Motor neuron (in vitro differentiated cells): ENCODE measurements at regions not wholly inside any gene's neighbourhood (a gene's known extent, or its start where the extent isn't known, plus 50 kb on each side); places are given as distances from the start of the nearest gene placed in this dataset.

ENCODE experiments used
- ATAC-seq, 8 experiments: fragments of 200-7000 bp; cut with Tn5 transposase; replicated peaks in 6 of 8; 2 replicates each; pipeline ENCODE4 v1.8.0; 2021; ENCODE audit warnings: mild to moderate bottlenecking in 8 of 8, moderate library complexity in 8 of 8
- H3K27ac ChIP-seq, 2 donors: fragments of 250-450 bp; sonication (Bioruptor Pico); 2 replicates each; pipeline ENCODE4 v1.9.0; 2021; ENCODE audit warnings: antibody characterized with exemption in 2 of 2, mild to moderate bottlenecking in 2 of 2, moderate library complexity in 1 of 2
- H3K4me1 ChIP-seq, 2 donors: fragments of 250-450 bp; sonication (Bioruptor Pico); replicated peaks in 1 of 2; 2 replicates each; pipeline ENCODE4 v1.6.1; 2021; ENCODE audit warnings: antibody characterized with exemption in 2 of 2, mild to moderate bottlenecking in 2 of 2, moderate library complexity in 1 of 2
- H3K4me3 ChIP-seq, 5 donors: fragments of 250-450 bp; sonication (Bioruptor Pico); 2 replicates each; pipeline ENCODE4 v1.9.0; 2021; ENCODE audit warnings: antibody characterized with exemption in 5 of 5, mild to moderate bottlenecking in 5 of 5, moderate library complexity in 4 of 5
- WGBS, 10 experiments: fragments of 450-650 bp; shearing (Covaris generic); methylation state at CpG; one replicate each; pipeline ENCODE4 v1.0.0; 2022; 5-methylcytosine and 5-hydroxymethylcytosine counted together
- in situ Hi-C, 9 experiments: fragments of 400-800 bp; cut with MboI; loops; one replicate each; pipeline ENCODE4 v1.15.0; 2021; ENCODE audit warnings: low sequenced_read_pairs in 9 of 9, low pct_unique_long_range_greater_than_20kb in 2 of 9; ENCODE audit not compliant: unreplicated experiment in 9 of 9

GRCh38 chr21:16241016-16241415 is 511.2 kb downstream of the USP25 start:
- in situ Hi-C loops: no loop called here
- H3K4me3 ChIP-seq: no peak overlapping the region
- H3K27ac ChIP-seq: no peak overlapping the region
- WGBS, 10 experiments: 6 to 81% (median 64%) methylated on average over 1 to 2 of the region's 2 CpGs; no CpG with 5 or more reads in 4 of the 10 experiments
- peaks cover 4 to 10% of the 10 kb centered on the region in 2 donors for H3K4me1 ChIP-seq
- ATAC-seq: peak in 2 of 8 experiments; percentile 7

- WGBS, 10 experiments: 42 to 100% (median 70%) methylated on average over 1 to 6 of the region's 6 CpGs; no CpG with 5 or more reads in 1 of the 10 experiments
- Histone ChIP-seq H3K4me1 (peaks cover 4 to 10% of the 10 kb centered on the region in 2 donors), H3K4me3 (peak overlapping the region in 1 of 5 donors; percentile 5), H3K27ac (peak overlapping the region in 1 of 2 donors; percentile 44)
- in situ Hi-C loops: no loop called here
- peak in 5 of 8 experiments; percentile 56 to 70 (median 63) for ATAC-seq
Measured at GRCh38 chr21:16241479-16241963, 511.7 kb downstream of the USP25 start.

- Histone ChIP-seq H3K4me1 (peaks cover 4 to 10% of the 10 kb centered on the region in 2 donors), H3K27ac (no peak overlapping the region), H3K4me3 (no peak overlapping the region)
- in situ Hi-C loops: no loop called here
- no peak for ATAC-seq
- WGBS, 10 experiments: 66 to 100% (median 100%) methylated on average over 1 to 2 of the region's 2 CpGs; no CpG with 5 or more reads in 1 of the 10 experiments
Measured at GRCh38 chr21:16243396-16243795, 513.6 kb downstream of the USP25 start.

GRCh38 chr21:16248705-16249104 is 518.9 kb downstream of the USP25 start:
- Histone ChIP-seq H3K4me1 (peaks cover 0 to 9% of the 10 kb centered on the region in 2 donors), H3K27ac (no peak overlapping the region), H3K4me3 (no peak overlapping the region)
- in situ Hi-C loops: no loop called here
- no peak for ATAC-seq
- WGBS, 10 experiments: 57 to 100% (median 82%) methylated on average over 1 to 3 of the region's 3 CpGs; no CpG with 5 or more reads in 1 of the 10 experiments

- no peak overlapping the region for H3K4me3 ChIP-seq
- in situ Hi-C loops: no loop called here
- no peak overlapping the region for H3K27ac ChIP-seq
Measured at GRCh38 chr21:16250273-16250672, 520.5 kb downstream of the USP25 start.

GRCh38 chr21:16258844-16259611 is 529.2 kb downstream of the USP25 start:
- ATAC-seq: peak in 5 of 8 experiments; percentile 71 to 93 (median 83)
- 73 to 100% (median 85%) methylated on average over 2 to 7 of the region's 7 CpGs for WGBS, 10 experiments
- Histone ChIP-seq H3K4me3 (no peak overlapping the region), H3K27ac (no peak overlapping the region), H3K4me1 (peaks cover 17 to 30% of the 10 kb centered on the region in 2 donors)
- in situ Hi-C loops: no loop called here

More at GRCh38 chr21:16250273-16250672, 520.5 kb downstream of the USP25 start:
- H3K4me1 ChIP-seq: peaks cover 0 to 9% of the 10 kb centered on the region in 2 donors
- peak in 1 of 8 experiments; percentile 21 for ATAC-seq

- ATAC-seq: peak in 3 of 8 experiments; percentile 52 to 70 (median 62)
- in situ Hi-C loops: no loop called here
- Histone ChIP-seq H3K27ac (no peak overlapping the region), H3K4me1 (peaks cover 17 to 21% of the 10 kb centered on the region in 2 donors), H3K4me3 (no peak overlapping the region)
Measured at GRCh38 chr21:16262091-16262490, 532.3 kb downstream of the USP25 start.

GRCh38 chr21:16264319-16264718 is 534.5 kb downstream of the USP25 start:
- Histone ChIP-seq H3K4me3 (no peak overlapping the region), H3K27ac (no peak overlapping the region), H3K4me1 (peaks cover under 1% of the 10 kb centered on the region in 2 donors)
- in situ Hi-C loops: no loop called here
- WGBS, 10 experiments: 10 to 100% (median 90%) methylated on average over 1 to 4 of the region's 4 CpGs
- ATAC-seq: no peak

- H3K4me3 ChIP-seq: no peak overlapping the region
- WGBS, 10 experiments: 20 to 100% (median 95%) methylated on average over 1 of the region's 1 CpG; no CpG with 5 or more reads in 2 of the 10 experiments
- in situ Hi-C loops: no loop called here
- H3K4me1 ChIP-seq: no peaks in the 10 kb centered on the region
- no peak for ATAC-seq
- H3K27ac ChIP-seq: no peak overlapping the region
Measured at GRCh38 chr21:16269476-16269875, 539.7 kb downstream of the USP25 start.

- Histone ChIP-seq H3K27ac (peak overlapping the region; percentile 89 to 96), H3K4me3 (peak overlapping the region; percentile 32 to 40 (median 36)), H3K4me1 (peaks cover 27 to 33% of the 10 kb centered on the region in 2 donors)
- ATAC-seq: peak; percentile 87 to 98 (median 92)
- 0 to 29% (median 1%) methylated on average over 1 to 12 of the region's 15 CpGs for WGBS, 10 experiments
- in situ Hi-C loops: no loop called here
Measured at GRCh38 chr21:16279731-16280581, 550.2 kb downstream of the USP25 start.

GRCh38 chr21:16280686-16281091 is 550.9 kb downstream of the USP25 start:
- in situ Hi-C loops: no loop called here
- ATAC-seq: peak in 6 of 8 experiments; percentile 7 to 30 (median 16)
- H3K27ac ChIP-seq: peak overlapping the region; percentile 89 to 96
- WGBS, 10 experiments: 0 to 67% (median 7%) methylated on average over 1 to 2 of the region's 2 CpGs; no CpG with 5 or more reads in 2 of the 10 experiments
- H3K4me3 ChIP-seq: peak overlapping the region; percentile 32 to 40 (median 36)
- peaks cover 35 to 39% of the 10 kb centered on the region in 2 donors for H3K4me1 ChIP-seq

- Histone ChIP-seq H3K27ac (peak overlapping the region; percentile 89 to 96), H3K4me1 (peaks cover 51 to 57% of the 10 kb centered on the region in 2 donors), H3K4me3 (peak overlapping the region in 3 of 5 donors; percentile 4 to 36 (median 8))
- WGBS, 10 experiments: 20 to 100% (median 100%) methylated on average over 1 to 2 of the region's 2 CpGs; no CpG with 5 or more reads in 3 of the 10 experiments
- in situ Hi-C loops: no loop called here
- no peak for ATAC-seq
Measured at GRCh38 chr21:16283516-16283915, 553.7 kb downstream of the USP25 start.
